Spleen (tissue), 7 donors: ENCODE measurements at regions not wholly inside any gene's neighbourhood (a gene's known extent, or its start where the extent isn't known, plus 50 kb on each side); places are given as distances from the start of the nearest gene placed in this dataset.
A peak's percentile ranks its signal among the peaks of the same experiment; 100 is the strongest.

Experiments used
- CTCF ChIP-seq, 11 experiments: fragments of 200-600 bp in 7 of 11; fragments of 450-650 bp in 4 of 11; sonication (generic) in 4 of 11; IDR thresholded peaks in 8 of 11; conservative IDR thresholded peaks in 3 of 11; 1 replicate in 7 of 11; 2 replicates in 4 of 11; pipeline versions ENCODE4 v1.4.0 to v1.8.0; 2016 to 2021; ENCODE audit warnings: antibody characterized with exemption in 11 of 11, inconsistent platforms in 4 of 11, mild to moderate bottlenecking in 1 of 11
- POLR2A ChIP-seq, 3 donors: fragments of 450-650 bp; IDR thresholded peaks; one replicate each; pipeline ENCODE4 v1.5.1; 2017; ENCODE audit warnings: antibody characterized with exemption in 3 of 3, mild to moderate bottlenecking in 1 of 3
- POLR2AphosphoS5 ChIP-seq, 3 donors: sonication (generic); formaldehyde crosslinking; IDR thresholded peaks; one replicate each; pipeline ENCODE4 v1.5.1; 2017; ENCODE audit warnings: antibody characterized with exemption in 3 of 3
- donor health status: DM: no; HTN: no; CAD: no; lungs with moderate emphysema.
- donor health status: DM: no; HTN: no; CAD: no.
- donor health status: DM: no; HTN: no; CAD: no.

- TF ChIP-seq POLR2A (IDR thresholded peaks at IDR 0.05) (peak; percentile 59 to 83 (median 75)), CTCF (IDR thresholded peaks at IDR 0.05 in 8 of 11, conservative IDR thresholded peaks at IDR 0.05 in 3 of 11) (peak in 1 of 11 experiments; percentile 18), POLR2AphosphoS5 (IDR thresholded peaks at IDR 0.05) (peak; percentile 94 to 96 (median 96))
Measured at GRCh38 chr16:21501869-21502667, 97.3 kb upstream of the METTL9 start.
